OCI-LY1 (cell line): ENCODE measurements at regions not wholly inside any gene's neighbourhood (a gene's known extent, or its start where the extent isn't known, plus 50 kb on each side); places are given as distances from the start of the nearest gene placed in this dataset.

ENCODE experiments used
- H2AFZ ChIP-seq: fragments of 200-600 bp; sonication (generic), shearing (Covaris generic); 2 replicates; pipeline ENCODE4 v1.6.0; 2014; ENCODE audit warnings: antibody characterized with exemption, mild to moderate bottlenecking, low read length
- H3F3A ChIP-seq: fragments of 200-600 bp; sonication (generic), shearing (Covaris generic); 2 replicates; pipeline ENCODE4 v1.6.0; 2014; ENCODE audit warnings: mild to moderate bottlenecking, antibody characterized with exemption, low read length, moderate library complexity; ENCODE audit not compliant: insufficient read depth
- H3K27ac ChIP-seq: fragments of 200-600 bp; sonication (generic); 2 replicates; pipeline ENCODE4 v1.5.1; 2014; ENCODE audit warnings: low read length, mixed run types, mild to moderate bottlenecking, low read depth; ENCODE audit not compliant: poor library complexity, severe bottlenecking
- H3K27me3 ChIP-seq: fragments of 200-600 bp; sonication (generic); 2 replicates; pipeline ENCODE4 v1.6.0; 2014; ENCODE audit warnings: antibody characterized with exemption, mild to moderate bottlenecking, low read length, moderate library complexity; ENCODE audit not compliant: insufficient read depth
- H3K36me3 ChIP-seq: fragments of 200-600 bp; sonication (generic); 2 replicates; pipeline ENCODE4 v1.6.1; 2014; ENCODE audit warnings: mild to moderate bottlenecking, antibody characterized with exemption, low read length, moderate library complexity, mixed read lengths; ENCODE audit not compliant: insufficient read depth
- H3K4me1 ChIP-seq: fragments of 200-600 bp; sonication (generic); 2 replicates; pipeline ENCODE4 v1.5.1; 2014; ENCODE audit warnings: mild to moderate bottlenecking, low read length, moderate library complexity; ENCODE audit not compliant: insufficient read depth, severe bottlenecking
- H3K4me2 ChIP-seq: fragments of 200-600 bp; sonication (generic), shearing (Covaris generic); 2 replicates; pipeline ENCODE4 v1.6.1; 2014; ENCODE audit warnings: low read length
- H3K4me3 ChIP-seq: fragments of 200-600 bp; sonication (generic); 2 replicates; pipeline ENCODE4 v1.5.1; 2014; ENCODE audit warnings: low read length, low read depth, mild to moderate bottlenecking, mixed read lengths; ENCODE audit not compliant: poor library complexity, severe bottlenecking
- H3K79me2 ChIP-seq: fragments of 200-600 bp; shearing (Covaris generic); 2 replicates; pipeline ENCODE4 v1.6.1; 2016; ENCODE audit warnings: mixed run types, low read length, mixed read lengths; ENCODE audit not compliant: insufficient read depth
- H3K9ac ChIP-seq: fragments of 200-600 bp; sonication (generic), shearing (Covaris generic); 2 replicates; pipeline ENCODE4 v1.6.1; 2014; ENCODE audit warnings: mild to moderate bottlenecking, low read length, mixed read lengths
- H3K9me2 ChIP-seq: fragments of 200-600 bp; sonication (generic), shearing (Covaris generic); 2 replicates; pipeline ENCODE4 v1.6.1; 2014; ENCODE audit warnings: low read depth, mild to moderate bottlenecking, low read length, mixed read lengths
- H3K9me3 ChIP-seq: fragments of 200-600 bp; shearing (Covaris generic); 2 replicates; pipeline ENCODE4 v1.6.1; 2014; ENCODE audit warnings: low read length, mixed read lengths
- H4K20me1 ChIP-seq: fragments of 200-600 bp; sonication (generic), shearing (Covaris generic); 2 replicates; pipeline ENCODE4 v1.6.0; 2016; ENCODE audit warnings: mild to moderate bottlenecking, low read length; ENCODE audit not compliant: insufficient read depth
- CTCF ChIP-seq: fragments of 200-600 bp; sonication (generic), shearing (Covaris generic); IDR thresholded peaks from 2 replicates; pipeline ENCODE4 v1.5.1; 2017; ENCODE audit warnings: mild to moderate bottlenecking, antibody characterized with exemption, low read length, moderate library complexity, mixed read lengths
- EZH2 ChIP-seq: fragments of 200-600 bp; sonication (generic), shearing (Covaris generic); IDR thresholded peaks from 2 replicates; pipeline ENCODE4 v1.8.0; 2017; ENCODE audit warnings: borderline replicate concordance, mixed run types, mild to moderate bottlenecking, antibody characterized with exemption, low read length, moderate library complexity, mixed read lengths

GRCh38 chr10:123451618-123452245 is 214.4 kb upstream of the GPR26 start:
- H3F3A ChIP-seq: no peaks in the 10 kb centered on the region
- no peak overlapping the region for H2AFZ ChIP-seq
- no peaks in the 10 kb centered on the region for H3K79me2 ChIP-seq
- no peak for TF ChIP-seq CTCF
- TF ChIP-seq EZH2: no peak
- H3K9ac ChIP-seq: no peak overlapping the region
- no peaks in the 10 kb centered on the region for H3K9me2 ChIP-seq
- H3K27me3 ChIP-seq: peaks cover 7% of the 10 kb centered on the region; the same call in 1 of the 2 replicates
- H3K36me3 ChIP-seq: no peaks in the 10 kb centered on the region
- H3K4me2 ChIP-seq: no peak overlapping the region
- no peaks in the 10 kb centered on the region for H3K4me1 ChIP-seq
- H4K20me1 ChIP-seq: no peaks in the 10 kb centered on the region
- no peak overlapping the region for H3K27ac ChIP-seq
- no peak overlapping the region for H3K4me3 ChIP-seq
- H3K9me3 ChIP-seq: no peaks in the 10 kb centered on the region

DNA sequence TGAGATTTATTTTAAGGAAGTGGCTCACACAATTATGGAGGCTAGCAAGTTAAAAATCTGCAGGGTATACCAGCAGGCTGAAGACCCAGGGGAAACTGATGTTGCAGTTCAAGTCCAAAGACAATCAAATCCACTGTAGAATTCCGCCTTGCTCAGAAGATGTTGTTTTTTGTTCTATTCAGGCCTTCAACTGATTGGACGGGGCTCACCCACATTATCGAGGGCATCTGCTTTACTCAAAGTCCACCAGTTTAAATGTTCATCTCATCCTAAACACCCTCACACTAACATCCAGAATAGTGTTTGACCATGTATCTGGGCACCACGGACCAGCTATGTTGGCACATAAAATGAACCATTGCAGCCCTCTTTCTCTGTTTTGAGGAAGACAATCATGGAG is 211.2 kb upstream of the GPR26 start:
- Histone ChIP-seq H3K79me2 (no peaks in the 10 kb centered on the region), H3K27ac (no peak overlapping the region), H4K20me1 (no peaks in the 10 kb centered on the region), H3K9me3 (no peaks in the 10 kb centered on the region), H3F3A (no peaks in the 10 kb centered on the region), H3K4me3 (no peak overlapping the region), H3K4me1 (no peaks in the 10 kb centered on the region), H2AFZ (no peak overlapping the region), H3K36me3 (no peaks in the 10 kb centered on the region), H3K27me3 (peaks cover 7% of the 10 kb centered on the region; the same call in 1 of the 2 replicates), H3K4me2 (no peak overlapping the region), H3K9me2 (no peaks in the 10 kb centered on the region), H3K9ac (no peak overlapping the region)
- no peak for TF ChIP-seq CTCF
- TF ChIP-seq EZH2: no peak

GRCh38 chr10:123455861-123456260 is 210.3 kb upstream of the GPR26 start:
- no peaks in the 10 kb centered on the region for H3F3A ChIP-seq

More at GRCh38 chr10:123455861-123456260, 210.3 kb upstream of the GPR26 start:
- H3K4me1 ChIP-seq: no peaks in the 10 kb centered on the region
- no peak overlapping the region for H3K4me3 ChIP-seq
- H3K36me3 ChIP-seq: no peaks in the 10 kb centered on the region
- H2AFZ ChIP-seq: no peak overlapping the region
- TF ChIP-seq CTCF: no peak
- no peak for TF ChIP-seq EZH2
- no peaks in the 10 kb centered on the region for H3K27me3 ChIP-seq
- H3K9me2 ChIP-seq: no peaks in the 10 kb centered on the region
- no peak overlapping the region for H3K27ac ChIP-seq
- H4K20me1 ChIP-seq: no peaks in the 10 kb centered on the region
- no peaks in the 10 kb centered on the region for H3K79me2 ChIP-seq
- H3K9me3 ChIP-seq: no peaks in the 10 kb centered on the region
- H3K4me2 ChIP-seq: no peak overlapping the region
- H3K9ac ChIP-seq: no peak overlapping the region
